ENCODE measurements at regions not wholly inside any gene's neighbourhood (a gene's known extent, or its start where the extent isn't known, plus 50 kb on each side); places are given as distances from the start of the nearest gene placed in this dataset.

DNA sequence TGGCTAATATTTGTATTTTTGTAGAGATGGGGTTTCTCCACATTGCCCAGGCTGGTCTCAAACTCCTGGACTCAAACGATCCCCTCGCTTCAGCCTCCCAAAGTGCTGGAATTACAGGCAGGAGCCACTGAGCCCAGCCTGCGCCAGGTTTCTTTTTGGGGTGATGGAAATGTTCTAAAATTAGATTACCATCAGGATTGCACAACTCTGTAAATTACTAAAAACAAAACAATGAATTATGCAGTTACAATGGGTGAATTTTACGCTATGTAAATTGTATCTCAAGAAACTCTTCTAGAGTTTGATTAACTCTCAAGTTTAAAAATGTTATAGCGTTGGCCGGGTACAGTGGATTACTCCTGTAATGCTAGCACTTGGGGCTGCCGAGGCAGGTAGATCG is 118.9 kb upstream of the TBL1X start:
- H2AFZ ChIP-seq (ENCODE audit: low read length) = no peak overlapping the region
- no peak for DNase-seq (ENCODE audit: insufficient read length, low spot score, missing footprints)
- TF ChIP-seq, protein P1, sequence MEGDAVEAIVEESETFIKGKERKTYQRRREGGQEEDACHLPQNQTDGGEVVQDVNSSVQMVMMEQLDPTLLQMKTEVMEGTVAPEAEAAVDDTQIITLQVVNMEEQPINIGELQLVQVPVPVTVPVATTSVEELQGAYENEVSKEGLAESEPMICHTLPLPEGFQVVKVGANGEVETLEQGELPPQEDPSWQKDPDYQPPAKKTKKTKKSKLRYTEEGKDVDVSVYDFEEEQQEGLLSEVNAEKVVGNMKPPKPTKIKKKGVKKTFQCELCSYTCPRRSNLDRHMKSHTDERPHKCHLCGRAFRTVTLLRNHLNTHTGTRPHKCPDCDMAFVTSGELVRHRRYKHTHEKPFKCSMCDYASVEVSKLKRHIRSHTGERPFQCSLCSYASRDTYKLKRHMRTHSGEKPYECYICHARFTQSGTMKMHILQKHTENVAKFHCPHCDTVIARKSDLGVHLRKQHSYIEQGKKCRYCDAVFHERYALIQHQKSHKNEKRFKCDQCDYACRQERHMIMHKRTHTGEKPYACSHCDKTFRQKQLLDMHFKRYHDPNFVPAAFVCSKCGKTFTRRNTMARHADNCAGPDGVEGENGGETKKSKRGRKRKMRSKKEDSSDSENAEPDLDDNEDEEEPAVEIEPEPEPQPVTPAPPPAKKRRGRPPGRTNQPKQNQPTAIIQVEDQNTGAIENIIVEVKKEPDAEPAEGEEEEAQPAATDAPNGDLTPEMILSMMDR (IDR thresholded peaks at IDR 0.05; ENCODE audit: extremely low read depth, low read depth, low read length) = no peak
- no peaks in the 10 kb centered on the region for H3K27me3 ChIP-seq (ENCODE audit: insufficient read depth, low read length)
- no peaks in the 10 kb centered on the region for H3K9me3 ChIP-seq (ENCODE audit: low read depth, low read length)
- H3K4me3 ChIP-seq (ENCODE audit: insufficient read depth, low read length) = no peak overlapping the region
- peaks cover 7% of the 10 kb centered on the region for H3K4me1 ChIP-seq (ENCODE audit: insufficient read depth, low read length)
- no peak overlapping the region for H3K4me2 ChIP-seq (ENCODE audit: insufficient read depth, low read length)
- no peaks in the 10 kb centered on the region for H4K20me1 ChIP-seq (ENCODE audit: insufficient read depth, low read length)
- H3K27ac ChIP-seq (ENCODE audit: low read depth, low read length) = no peak overlapping the region
- no peaks in the 10 kb centered on the region for H3K79me2 ChIP-seq (ENCODE audit: insufficient read depth, low read length)
- no peaks in the 10 kb centered on the region for H3K36me3 ChIP-seq (ENCODE audit: insufficient read depth, low read length)

- H3K4me3 ChIP-seq (ENCODE audit: insufficient read depth, low read length) = no peak overlapping the region
- TF ChIP-seq, protein P1 (IDR thresholded peaks at IDR 0.05; ENCODE audit: extremely low read depth, low read depth, low read length) = no peak
- H3K27me3 ChIP-seq (ENCODE audit: insufficient read depth, low read length) = no peaks in the 10 kb centered on the region
- no peak overlapping the region for H3K27ac ChIP-seq (ENCODE audit: low read depth, low read length)
- peaks cover 16% of the 10 kb centered on the region for H3K4me1 ChIP-seq (ENCODE audit: insufficient read depth, low read length)
- no peak overlapping the region for H2AFZ ChIP-seq (ENCODE audit: low read length)
- H3K36me3 ChIP-seq (ENCODE audit: insufficient read depth, low read length) = no peaks in the 10 kb centered on the region
- no peak for DNase-seq (ENCODE audit: insufficient read length, low spot score, missing footprints)
- H3K9me3 ChIP-seq (ENCODE audit: low read depth, low read length) = no peaks in the 10 kb centered on the region
- no peaks in the 10 kb centered on the region for H4K20me1 ChIP-seq (ENCODE audit: insufficient read depth, low read length)
- H3K79me2 ChIP-seq (ENCODE audit: insufficient read depth, low read length) = no peaks in the 10 kb centered on the region
- H3K4me2 ChIP-seq (ENCODE audit: insufficient read depth, low read length) = no peak overlapping the region
Observed at GRCh38 chrX:9349572-9350494, 115.0 kb upstream of the TBL1X start.

GRCh38 chrX:9351126-9351525 is 113.7 kb upstream of the TBL1X start:
- peaks cover 16% of the 10 kb centered on the region for H3K4me1 ChIP-seq (ENCODE audit: insufficient read depth, low read length)
- TF ChIP-seq, protein P1 (IDR thresholded peaks at IDR 0.05; ENCODE audit: extremely low read depth, low read depth, low read length) = no peak
- H3K27me3 ChIP-seq (ENCODE audit: insufficient read depth, low read length) = no peaks in the 10 kb centered on the region
- no peak overlapping the region for H2AFZ ChIP-seq (ENCODE audit: low read length)
- H3K4me2 ChIP-seq (ENCODE audit: insufficient read depth, low read length) = no peak overlapping the region
- DNase-seq (ENCODE audit: insufficient read length, low spot score, missing footprints) = no peak
- no peaks in the 10 kb centered on the region for H4K20me1 ChIP-seq (ENCODE audit: insufficient read depth, low read length)
- no peaks in the 10 kb centered on the region for H3K79me2 ChIP-seq (ENCODE audit: insufficient read depth, low read length)
- H3K9me3 ChIP-seq (ENCODE audit: low read depth, low read length) = no peaks in the 10 kb centered on the region
- no peaks in the 10 kb centered on the region for H3K36me3 ChIP-seq (ENCODE audit: insufficient read depth, low read length)
- H3K27ac ChIP-seq (ENCODE audit: low read depth, low read length) = no peak overlapping the region
- no peak overlapping the region for H3K4me3 ChIP-seq (ENCODE audit: insufficient read depth, low read length)

GRCh38 chrX:9352243-9352642 is 112.6 kb upstream of the TBL1X start:
- Histone ChIP-seq H3K4me3 (ENCODE audit: insufficient read depth, low read length) (no peak overlapping the region), H3K27ac (ENCODE audit: low read depth, low read length) (no peak overlapping the region), H2AFZ (ENCODE audit: low read length) (no peak overlapping the region), H3K36me3 (ENCODE audit: insufficient read depth, low read length) (no peaks in the 10 kb centered on the region), H3K4me1 (ENCODE audit: insufficient read depth, low read length) (peaks cover 16% of the 10 kb centered on the region), H3K4me2 (ENCODE audit: insufficient read depth, low read length) (peak overlapping the region; percentile 80), H4K20me1 (ENCODE audit: insufficient read depth, low read length) (no peaks in the 10 kb centered on the region), H3K79me2 (ENCODE audit: insufficient read depth, low read length) (no peaks in the 10 kb centered on the region), H3K9me3 (ENCODE audit: low read depth, low read length) (no peaks in the 10 kb centered on the region), H3K27me3 (ENCODE audit: insufficient read depth, low read length) (no peaks in the 10 kb centered on the region)
- TF ChIP-seq, protein P1 (IDR thresholded peaks at IDR 0.05; ENCODE audit: extremely low read depth, low read depth, low read length) = no peak
- DNase-seq (ENCODE audit: insufficient read length, low spot score, missing footprints) = no peak
